ENCODE measurements at regions not wholly inside any gene's neighbourhood (a gene's known extent, or its start where the extent isn't known, plus 50 kb on each side); places are given as distances from the start of the nearest gene placed in this dataset.

GRCh38 chr2:15735484-15736326 is 144.0 kb downstream of the DDX1 start:
- no peak overlapping the region for H3K4me3 Mint-ChIP-seq
- TF ChIP-seq, protein P1, sequence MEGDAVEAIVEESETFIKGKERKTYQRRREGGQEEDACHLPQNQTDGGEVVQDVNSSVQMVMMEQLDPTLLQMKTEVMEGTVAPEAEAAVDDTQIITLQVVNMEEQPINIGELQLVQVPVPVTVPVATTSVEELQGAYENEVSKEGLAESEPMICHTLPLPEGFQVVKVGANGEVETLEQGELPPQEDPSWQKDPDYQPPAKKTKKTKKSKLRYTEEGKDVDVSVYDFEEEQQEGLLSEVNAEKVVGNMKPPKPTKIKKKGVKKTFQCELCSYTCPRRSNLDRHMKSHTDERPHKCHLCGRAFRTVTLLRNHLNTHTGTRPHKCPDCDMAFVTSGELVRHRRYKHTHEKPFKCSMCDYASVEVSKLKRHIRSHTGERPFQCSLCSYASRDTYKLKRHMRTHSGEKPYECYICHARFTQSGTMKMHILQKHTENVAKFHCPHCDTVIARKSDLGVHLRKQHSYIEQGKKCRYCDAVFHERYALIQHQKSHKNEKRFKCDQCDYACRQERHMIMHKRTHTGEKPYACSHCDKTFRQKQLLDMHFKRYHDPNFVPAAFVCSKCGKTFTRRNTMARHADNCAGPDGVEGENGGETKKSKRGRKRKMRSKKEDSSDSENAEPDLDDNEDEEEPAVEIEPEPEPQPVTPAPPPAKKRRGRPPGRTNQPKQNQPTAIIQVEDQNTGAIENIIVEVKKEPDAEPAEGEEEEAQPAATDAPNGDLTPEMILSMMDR (conservative IDR thresholded peaks at IDR 0.05): no peak
- H3K36me3 Mint-ChIP-seq (ENCODE audit: low read depth): peaks cover 2% of the 10 kb centered on the region
- peaks cover 36% of the 10 kb centered on the region for H3K4me1 Mint-ChIP-seq
- peak overlapping the region; percentile 2 for H3K27ac Mint-ChIP-seq (ENCODE audit: unreplicated experiment)
- H3K27me3 Mint-ChIP-seq (ENCODE audit: low read depth): no peaks in the 10 kb centered on the region
- H3K9me3 Mint-ChIP-seq: peaks cover 5% of the 10 kb centered on the region
- DNase-seq (ENCODE audit: low read depth, low spot score): no peak

DNA sequence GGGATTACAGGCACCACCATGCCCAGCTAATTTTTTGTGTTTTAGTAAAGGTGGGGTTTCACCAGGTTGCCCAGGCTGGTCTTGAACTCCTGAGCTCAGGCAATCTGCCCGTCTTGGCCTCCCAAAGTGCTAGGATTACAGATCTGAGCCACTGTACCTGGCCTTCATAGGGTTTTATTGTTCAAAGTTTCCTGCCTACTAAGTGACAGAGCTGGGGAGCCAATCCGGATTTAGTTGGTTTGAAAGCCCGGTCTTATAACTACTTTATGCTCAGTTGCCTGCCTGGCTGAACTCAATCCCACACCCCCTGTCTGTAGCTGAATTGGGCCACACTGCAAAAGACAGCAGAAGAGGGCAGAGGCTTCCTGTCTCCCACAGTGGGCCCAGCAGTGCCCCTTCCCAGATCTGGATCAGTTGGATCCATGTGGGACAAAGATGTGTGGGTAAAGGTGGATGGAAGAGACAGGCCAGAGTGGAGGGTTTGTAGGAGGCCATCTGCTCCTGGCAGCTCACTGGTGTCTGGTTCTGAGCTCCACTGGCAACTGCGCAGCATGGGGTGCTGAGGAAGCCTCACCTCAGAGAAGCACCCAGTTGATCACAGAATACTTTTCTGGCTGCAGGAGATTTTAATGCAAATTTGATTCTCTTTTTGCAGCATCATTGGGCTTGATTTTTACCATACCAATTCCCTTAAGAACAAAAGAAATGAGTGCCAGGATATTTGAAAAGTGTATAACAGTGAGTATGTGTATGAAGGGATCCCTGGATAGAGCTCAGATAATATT is 144.9 kb downstream of the DDX1 start:
- no peak overlapping the region for H3K4me3 Mint-ChIP-seq
- H3K27me3 Mint-ChIP-seq (ENCODE audit: low read depth): no peaks in the 10 kb centered on the region
- TF ChIP-seq, protein P1 (conservative IDR thresholded peaks at IDR 0.05): no peak
- no peak for DNase-seq (ENCODE audit: low read depth, low spot score)
- peaks cover 3% of the 10 kb centered on the region for H3K36me3 Mint-ChIP-seq (ENCODE audit: low read depth)
- H3K9me3 Mint-ChIP-seq: peaks cover 6% of the 10 kb centered on the region
- H3K4me1 Mint-ChIP-seq: peaks cover 33% of the 10 kb centered on the region
- H3K27ac Mint-ChIP-seq (ENCODE audit: unreplicated experiment): no peak overlapping the region

GRCh38 chr2:15737314-15738224 is 145.9 kb downstream of the DDX1 start:
- TF ChIP-seq, protein P1 (conservative IDR thresholded peaks at IDR 0.05): no peak

GRCh38 chr2:15738225-15738546 is 146.5 kb downstream of the DDX1 start:
- Mint-ChIP-seq H3K9me3 (peaks cover 11% of the 10 kb centered on the region), H3K27ac (ENCODE audit: unreplicated experiment) (no peak overlapping the region)

More at GRCh38 chr2:15737314-15738224, 145.9 kb downstream of the DDX1 start:
- no peak for DNase-seq (ENCODE audit: low read depth, low spot score)
- H3K9me3 Mint-ChIP-seq: peaks cover 11% of the 10 kb centered on the region
- H3K4me1 Mint-ChIP-seq: peaks cover 24% of the 10 kb centered on the region
- peaks cover 9% of the 10 kb centered on the region for H3K36me3 Mint-ChIP-seq (ENCODE audit: low read depth)
- H3K27ac Mint-ChIP-seq (ENCODE audit: unreplicated experiment): no peak overlapping the region
- H3K27me3 Mint-ChIP-seq (ENCODE audit: low read depth): no peaks in the 10 kb centered on the region
- H3K4me3 Mint-ChIP-seq: no peak overlapping the region

More at GRCh38 chr2:15738225-15738546, 146.5 kb downstream of the DDX1 start:
- H3K27me3 Mint-ChIP-seq (ENCODE audit: low read depth): no peaks in the 10 kb centered on the region
- peaks cover 23% of the 10 kb centered on the region for H3K4me1 Mint-ChIP-seq
- no peak for DNase-seq (ENCODE audit: low read depth, low spot score)
- H3K36me3 Mint-ChIP-seq (ENCODE audit: low read depth): peaks cover 9% of the 10 kb centered on the region
- TF ChIP-seq, protein P1 (conservative IDR thresholded peaks at IDR 0.05): no peak
- no peak overlapping the region for H3K4me3 Mint-ChIP-seq

Data from neural crest cell (in vitro differentiated cells).